ENCODE measurements at regions not wholly inside any gene's neighbourhood (a gene's known extent, or its start where the extent isn't known, plus 50 kb on each side); places are given as distances from the start of the nearest gene placed in this dataset.

DNA sequence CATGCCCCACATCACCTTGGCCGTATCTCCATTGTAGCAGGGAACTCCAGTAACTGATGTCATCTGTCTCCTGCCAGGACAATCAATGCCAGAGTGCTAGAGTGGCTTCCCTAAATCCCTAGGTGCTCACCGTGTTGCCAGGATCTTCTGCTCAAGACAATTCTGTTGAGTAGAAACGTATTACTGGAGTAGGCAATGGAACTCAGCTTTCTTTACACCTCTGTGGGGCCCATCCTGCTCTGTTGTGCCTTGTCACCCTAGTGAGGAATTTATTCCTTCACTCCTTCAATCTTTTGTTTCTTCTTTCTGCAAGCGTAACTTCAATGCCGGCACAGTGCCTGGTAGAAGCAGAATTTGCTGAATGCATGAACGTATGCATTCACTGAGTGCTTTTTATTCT, 305.5 kb upstream of the ZMIZ1 start:
- no peak for TF ChIP-seq BHLHE40 (IDR thresholded peaks at IDR 0.05; ENCODE audit: borderline replicate concordance)
- no peak for TF ChIP-seq SP1 (IDR thresholded peaks at IDR 0.05)

Data from HEK293T (cell line).